ENCODE measurements at regions not wholly inside any gene's neighbourhood (a gene's known extent, or its start where the extent isn't known, plus 50 kb on each side); places are given as distances from the start of the nearest gene placed in this dataset.
A peak's percentile ranks its signal among the peaks of the same experiment; 100 is the strongest.

- Histone ChIP-seq H3K4me3 (ENCODE audit: low read depth, low read length, poor library complexity, severe bottlenecking) (no peak overlapping the region), H2AFZ (ENCODE audit: low read length) (no peak overlapping the region), H3K27ac (ENCODE audit: low read depth, low read length, poor library complexity, severe bottlenecking) (no peak overlapping the region), H3K9ac (ENCODE audit: low read length) (no peak overlapping the region), H3K9me2 (ENCODE audit: low read depth, low read length) (no peaks in the 10 kb centered on the region), H3K9me3 (ENCODE audit: low read length) (no peaks in the 10 kb centered on the region), H3K36me3 (ENCODE audit: insufficient read depth, low read length) (no peaks in the 10 kb centered on the region), H3K27me3 (ENCODE audit: insufficient read depth, low read length) (no peaks in the 10 kb centered on the region), H3K4me1 (ENCODE audit: insufficient read depth, low read length, severe bottlenecking) (no peaks in the 10 kb centered on the region), H3F3A (ENCODE audit: insufficient read depth, low read length) (no peaks in the 10 kb centered on the region), H3K79me2 (ENCODE audit: insufficient read depth, low read length) (no peaks in the 10 kb centered on the region), H3K4me2 (ENCODE audit: low read length) (no peak overlapping the region), H4K20me1 (ENCODE audit: insufficient read depth, low read length) (no peaks in the 10 kb centered on the region)
- TF ChIP-seq CTCF (IDR thresholded peaks at IDR 0.05; ENCODE audit: low read length) (no peak), EZH2 (IDR thresholded peaks at IDR 0.05; ENCODE audit: borderline replicate concordance, low read length) (no peak)
These were observed 924.6 kb upstream of the GJE1 start for GRCh38 chr6:141208101-141208500.

DNA sequence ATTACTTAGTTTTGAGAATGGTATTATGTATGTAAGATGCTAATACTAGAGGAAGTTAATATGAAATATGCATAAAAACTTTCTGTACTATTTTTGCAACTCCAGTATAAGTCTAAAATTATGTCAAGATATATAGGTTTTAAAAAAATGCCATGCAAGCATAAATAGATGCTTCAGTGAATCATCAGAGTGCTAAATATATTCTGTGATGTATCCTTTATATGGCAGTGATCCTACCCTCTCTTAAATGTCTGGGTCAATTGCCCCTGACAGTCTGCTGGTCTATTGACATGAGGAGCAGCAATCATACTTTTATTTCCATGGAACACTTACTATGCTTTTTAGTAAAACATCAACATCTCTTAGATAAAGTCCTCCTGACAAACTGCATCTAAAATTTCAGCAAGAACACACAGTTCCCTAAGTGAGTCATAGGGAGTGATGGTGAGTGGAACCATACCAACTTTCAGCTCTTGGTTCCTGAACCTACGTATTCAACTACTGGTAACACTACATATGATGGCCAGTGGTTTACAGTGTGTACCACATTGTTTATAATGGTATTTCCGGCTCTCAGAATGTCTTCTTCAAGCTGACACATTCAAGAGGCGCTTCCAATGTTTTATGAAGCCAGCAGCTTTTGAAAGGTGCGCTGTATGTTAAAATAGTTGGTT, 928.7 kb upstream of the GJE1 start:
- Histone ChIP-seq H3K79me2 (ENCODE audit: insufficient read depth, low read length) (no peaks in the 10 kb centered on the region), H2AFZ (ENCODE audit: low read length) (peak overlapping the region; percentile 42; the same call in 1 of the 2 replicates), H3K36me3 (ENCODE audit: insufficient read depth, low read length) (no peaks in the 10 kb centered on the region), H3K4me3 (ENCODE audit: low read depth, low read length, poor library complexity, severe bottlenecking) (no peak overlapping the region), H3F3A (ENCODE audit: insufficient read depth, low read length) (no peaks in the 10 kb centered on the region), H3K27ac (ENCODE audit: low read depth, low read length, poor library complexity, severe bottlenecking) (no peak overlapping the region), H3K9ac (ENCODE audit: low read length) (no peak overlapping the region), H3K9me3 (ENCODE audit: low read length) (no peaks in the 10 kb centered on the region), H4K20me1 (ENCODE audit: insufficient read depth, low read length) (no peaks in the 10 kb centered on the region), H3K27me3 (ENCODE audit: insufficient read depth, low read length) (no peaks in the 10 kb centered on the region), H3K4me1 (ENCODE audit: insufficient read depth, low read length, severe bottlenecking) (peaks cover 4% of the 10 kb centered on the region), H3K9me2 (ENCODE audit: low read depth, low read length) (no peaks in the 10 kb centered on the region), H3K4me2 (ENCODE audit: low read length) (no peak overlapping the region)
- TF ChIP-seq EZH2 (IDR thresholded peaks at IDR 0.05; ENCODE audit: borderline replicate concordance, low read length) (no peak), CTCF (IDR thresholded peaks at IDR 0.05; ENCODE audit: low read length) (no peak)

- H3K79me2 ChIP-seq (ENCODE audit: insufficient read depth, low read length), result no peaks in the 10 kb centered on the region
- H4K20me1 ChIP-seq (ENCODE audit: insufficient read depth, low read length), result no peaks in the 10 kb centered on the region
- H3K9ac ChIP-seq (ENCODE audit: low read length), result no peak overlapping the region
- H2AFZ ChIP-seq (ENCODE audit: low read length), result no peak overlapping the region
- H3K4me1 ChIP-seq (ENCODE audit: insufficient read depth, low read length, severe bottlenecking), result peaks cover 7% of the 10 kb centered on the region
- no peak for TF ChIP-seq CTCF (IDR thresholded peaks at IDR 0.05; ENCODE audit: low read length)
- TF ChIP-seq EZH2 (IDR thresholded peaks at IDR 0.05; ENCODE audit: borderline replicate concordance, low read length), result no peak
- no peaks in the 10 kb centered on the region for H3K27me3 ChIP-seq (ENCODE audit: insufficient read depth, low read length)
- no peaks in the 10 kb centered on the region for H3K9me2 ChIP-seq (ENCODE audit: low read depth, low read length)
- H3K4me3 ChIP-seq (ENCODE audit: low read depth, low read length, poor library complexity, severe bottlenecking), result no peak overlapping the region
- H3F3A ChIP-seq (ENCODE audit: insufficient read depth, low read length), result no peaks in the 10 kb centered on the region
- H3K4me2 ChIP-seq (ENCODE audit: low read length), result no peak overlapping the region
- H3K9me3 ChIP-seq (ENCODE audit: low read length), result no peaks in the 10 kb centered on the region
- H3K27ac ChIP-seq (ENCODE audit: low read depth, low read length, poor library complexity, severe bottlenecking), result no peak overlapping the region
- H3K36me3 ChIP-seq (ENCODE audit: insufficient read depth, low read length), result no peaks in the 10 kb centered on the region
These were observed 930.1 kb upstream of the GJE1 start for GRCh38 chr6:141202626-141203025.
